CD4-positive, alpha-beta T cell treated with Interleukin-15 for 4 hours (primary cell): ENCODE measurements at regions not wholly inside any gene's neighbourhood (a gene's known extent, or its start where the extent isn't known, plus 50 kb on each side); places are given as distances from the start of the nearest gene placed in this dataset.

Experiments used
- DNase-seq: peaks from one replicate; pipeline ENCODE4 v3.0.0-alpha.2; 2020; ENCODE audit warnings: low spot score

- no peak for DNase-seq
These were observed 530.3 kb upstream of the PRKX start for GRCh38 chrX:4243759-4244158.

DNA sequence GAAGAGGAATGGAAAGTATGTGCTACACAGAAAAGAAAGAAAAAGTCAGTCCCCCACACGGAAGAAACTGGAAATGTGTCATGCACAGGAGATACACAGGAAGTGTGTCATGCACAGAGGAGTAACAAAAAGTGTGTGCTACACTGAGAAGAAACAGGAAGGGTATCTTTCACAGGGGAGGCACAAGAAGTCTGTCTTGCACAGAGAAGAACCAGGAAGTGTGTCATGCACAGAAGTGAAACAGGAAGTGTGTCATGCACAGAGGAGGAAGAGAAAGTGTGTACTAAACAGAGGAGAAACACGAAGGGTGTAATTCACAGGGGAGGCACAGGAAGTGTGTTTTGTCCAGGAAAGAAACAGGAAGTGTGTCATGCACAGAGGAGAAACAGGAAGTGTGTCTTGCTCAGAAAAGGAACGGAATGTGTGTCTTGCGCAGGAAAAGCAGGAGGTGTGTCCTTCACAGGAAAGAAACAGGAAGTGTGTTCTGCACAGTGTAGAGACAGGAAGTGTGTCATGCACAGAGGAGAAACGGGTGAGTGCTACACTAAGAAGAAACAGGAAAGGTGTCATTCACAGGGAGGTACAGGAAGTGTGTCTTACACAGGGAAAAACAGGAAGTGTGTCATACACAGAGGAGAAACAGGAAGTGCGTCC lies 527.2 kb upstream of the PRKX start:
- no peak for DNase-seq

GRCh38 chrX:4239650-4240540 lies 526.4 kb upstream of the PRKX start:
- DNase-seq, result no peak

GRCh38 chrX:4238916-4239315 lies 525.5 kb upstream of the PRKX start:
- DNase-seq, result no peak

DNA sequence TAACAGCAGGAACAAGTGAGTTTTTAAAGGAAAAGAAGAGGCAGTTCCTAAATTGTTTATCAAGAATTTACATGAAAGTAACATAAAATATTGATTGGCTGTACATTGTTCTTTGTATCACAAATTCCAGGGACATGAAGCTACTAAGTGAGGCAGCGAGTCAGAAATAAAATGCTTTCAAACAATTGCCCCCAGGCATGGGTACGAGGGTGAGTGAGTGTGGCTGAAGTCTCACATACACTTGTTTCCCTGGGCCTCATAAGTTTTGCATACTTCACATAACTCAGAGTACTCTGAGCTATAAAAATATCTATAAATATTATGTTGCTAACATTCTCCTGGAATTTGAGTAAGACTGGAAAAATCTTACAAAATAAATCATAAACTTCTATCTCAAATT lies 511.6 kb upstream of the PRKX start:
- DNase-seq, result no peak

DNA sequence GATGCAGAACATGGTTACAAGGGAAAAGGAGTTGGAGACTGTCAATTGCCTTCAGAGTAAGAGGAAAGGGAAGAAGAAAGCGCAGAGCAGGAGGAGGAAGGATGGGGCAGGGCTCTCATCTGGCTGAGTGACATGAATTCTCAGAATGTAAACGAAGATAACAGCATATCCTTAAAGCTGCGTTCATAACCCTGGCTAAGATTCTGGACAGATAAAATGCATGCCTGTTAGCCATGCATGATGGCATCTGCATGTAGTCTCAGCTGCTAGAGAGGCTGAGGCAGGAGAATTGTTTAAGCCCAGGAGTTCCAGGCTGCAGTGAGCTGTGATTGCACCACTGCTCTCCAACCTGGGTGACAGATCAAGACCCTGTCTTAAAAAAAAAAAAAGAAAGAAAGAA lies 493.5 kb upstream of the PRKX start:
- DNase-seq, result no peak

DNA sequence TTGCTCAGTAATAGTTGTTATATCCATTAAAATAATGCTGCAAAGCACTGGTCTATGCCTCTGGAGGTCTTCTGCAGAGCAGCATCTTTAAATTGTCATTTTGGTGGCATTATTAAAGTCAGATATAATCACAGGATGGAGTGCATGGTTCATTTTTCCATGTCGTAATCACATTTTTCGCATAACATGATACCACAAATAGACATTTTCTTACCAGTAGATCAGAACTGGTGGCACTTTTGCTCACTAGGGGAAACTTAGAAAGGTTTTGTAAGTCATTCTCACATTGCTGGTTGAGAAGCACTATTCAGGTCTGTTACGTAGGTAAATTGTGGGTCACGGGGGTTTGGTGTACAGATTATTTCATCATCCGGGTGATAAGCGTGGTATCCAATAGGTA lies 484.5 kb upstream of the PRKX start:
- no peak for DNase-seq

GRCh38 chrX:4193500-4194155 lies 480.2 kb upstream of the PRKX start:
- DNase-seq, result no peak

GRCh38 chrX:4186331-4186730 lies 472.9 kb upstream of the PRKX start:
- DNase-seq, result no peak

- DNase-seq, result no peak
These were observed 471.6 kb upstream of the PRKX start for GRCh38 chrX:4185086-4185485.

GRCh38 chrX:4182408-4182806 lies 469.0 kb upstream of the PRKX start:
- no peak for DNase-seq

GRCh38 chrX:4181782-4182407 lies 468.4 kb upstream of the PRKX start:
- DNase-seq, result no peak

DNA sequence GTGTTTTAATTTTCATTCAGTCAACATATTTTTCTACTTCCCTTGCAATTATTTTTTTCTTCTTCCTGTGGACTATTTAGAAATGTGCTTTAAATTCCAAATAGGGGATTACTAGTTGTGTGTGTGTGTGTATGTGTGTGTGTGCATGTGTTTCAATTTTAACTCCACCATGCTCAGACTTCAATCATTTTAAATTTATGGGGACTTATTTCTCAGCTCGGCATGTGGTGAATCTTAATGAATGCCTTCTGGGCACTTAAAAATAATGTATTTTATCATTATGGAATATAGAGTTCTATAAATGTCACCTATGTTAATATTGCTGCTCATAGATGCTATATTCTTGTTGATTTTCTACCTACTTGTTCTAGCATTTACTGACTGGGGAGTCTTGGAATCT lies 465.6 kb upstream of the PRKX start:
- DNase-seq, result no peak

- no peak for DNase-seq
These were observed 461.8 kb upstream of the PRKX start for GRCh38 chrX:4175221-4175620.

- no peak for DNase-seq
These were observed 460.3 kb upstream of the PRKX start for GRCh38 chrX:4173743-4174142.

DNA sequence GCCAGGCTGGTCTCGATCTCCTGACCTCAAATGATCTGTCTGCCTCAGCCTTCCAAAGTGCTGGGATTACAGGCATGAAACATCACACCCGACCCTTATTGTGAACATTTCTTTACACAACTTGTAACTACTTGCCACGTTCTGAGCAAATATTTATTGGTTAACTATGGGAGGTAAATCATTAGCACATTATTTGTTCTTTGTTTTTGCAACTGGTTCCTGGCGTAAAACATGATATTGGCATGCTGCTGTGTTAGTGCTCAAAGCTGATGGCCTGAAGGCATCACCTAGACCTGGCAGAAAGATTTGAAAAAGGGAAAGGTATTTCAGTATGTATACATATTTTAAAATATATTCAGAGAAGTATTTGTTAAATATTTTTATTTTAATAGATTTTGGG lies 438.3 kb upstream of the PRKX start:
- no peak for DNase-seq

GRCh38 chrX:4150259-4150658 lies 436.8 kb upstream of the PRKX start:
- no peak for DNase-seq

GRCh38 chrX:4129626-4130025 lies 416.2 kb upstream of the PRKX start:
- no peak for DNase-seq

DNA sequence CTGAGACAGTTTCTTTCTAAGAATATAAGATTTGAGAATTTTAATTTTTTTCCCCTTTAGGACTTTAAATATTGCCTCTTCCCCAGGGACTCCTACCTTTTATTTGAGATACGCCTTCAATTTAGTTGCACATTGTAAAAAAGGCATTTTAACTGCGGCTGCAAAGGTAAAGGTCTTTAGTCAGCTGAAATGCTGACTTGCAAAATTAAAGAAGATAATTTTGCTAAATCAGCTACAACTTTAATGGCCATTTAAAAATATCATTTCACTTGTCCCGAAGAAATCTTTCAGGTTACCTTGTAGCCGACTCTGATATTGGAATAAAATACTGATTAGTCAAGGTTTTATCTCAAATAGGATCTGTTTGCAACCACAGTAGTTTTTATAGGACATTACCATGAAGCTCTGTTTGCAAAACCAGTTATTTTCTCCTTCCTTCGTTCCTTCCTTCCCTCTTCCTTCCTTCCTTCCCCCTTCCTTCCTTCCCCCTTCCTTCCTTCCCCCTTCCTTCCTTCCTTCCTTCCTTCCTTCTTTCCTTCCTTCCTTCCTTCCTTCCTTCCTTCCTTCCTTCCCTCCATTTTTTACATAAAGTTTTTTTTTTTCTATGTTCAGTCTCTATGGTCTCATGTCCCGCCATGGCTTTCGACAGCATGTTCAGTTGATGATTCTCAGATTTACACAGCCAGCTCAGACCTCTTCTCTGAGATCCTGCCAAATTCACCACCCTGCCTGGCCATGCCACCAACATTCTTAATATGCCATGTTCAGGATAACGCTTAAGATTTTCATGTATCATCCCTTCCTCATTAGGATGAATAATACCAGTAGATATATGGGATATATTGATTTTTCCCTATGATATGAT lies 405.4 kb upstream of the PRKX start:
- no peak for DNase-seq

- no peak for DNase-seq
These were observed 397.5 kb upstream of the PRKX start for GRCh38 chrX:4110964-4111363.

DNA sequence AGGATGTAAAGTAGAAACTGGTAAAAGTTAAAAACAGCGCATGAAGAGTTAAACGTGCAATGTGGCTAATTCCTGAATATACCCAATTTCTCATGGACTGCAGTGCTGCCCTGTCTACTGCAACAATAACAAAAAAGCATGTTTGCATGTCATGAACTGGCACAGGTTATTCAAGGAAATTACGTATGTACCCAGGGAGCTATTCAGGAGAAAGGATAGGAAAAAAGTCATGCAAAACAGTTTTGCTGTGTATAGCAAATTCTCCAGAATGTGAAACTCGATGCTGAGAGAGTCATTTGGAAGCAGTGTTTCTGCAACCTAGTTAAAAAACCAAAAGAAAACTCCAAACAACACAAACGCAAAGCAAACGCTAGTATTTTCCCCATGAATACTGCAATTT lies 381.5 kb upstream of the PRKX start:
- DNase-seq, result no peak
